ENCODE measurements at regions not wholly inside any gene's neighbourhood (a gene's known extent, or its start where the extent isn't known, plus 50 kb on each side); places are given as distances from the start of the nearest gene placed in this dataset.
A peak's percentile ranks its signal among the peaks of the same experiment; 100 is the strongest.

DNA sequence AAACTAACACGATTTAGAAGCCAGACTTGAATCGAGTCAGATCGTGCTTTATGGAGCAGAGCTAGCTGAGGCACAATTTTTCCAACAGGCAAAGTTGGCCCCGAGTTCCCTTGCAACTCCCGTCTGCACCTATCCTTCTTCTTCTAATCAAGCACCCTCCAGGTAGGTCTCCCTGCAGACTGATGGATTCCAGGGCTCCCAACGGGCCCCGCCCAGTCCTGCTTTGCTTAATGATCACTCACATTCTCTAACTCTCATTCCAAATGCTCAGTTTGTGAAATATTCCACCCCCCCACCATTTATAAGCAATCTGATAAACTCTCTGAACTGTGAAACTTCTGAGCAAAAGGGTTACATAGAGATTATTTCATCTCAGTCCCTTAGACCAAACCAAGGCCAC lies 119.6 kb downstream of the SLC30A10 start:
- H2AFZ ChIP-seq (ENCODE audit: low read length) = no peak overlapping the region
- TF ChIP-seq, protein P1, sequence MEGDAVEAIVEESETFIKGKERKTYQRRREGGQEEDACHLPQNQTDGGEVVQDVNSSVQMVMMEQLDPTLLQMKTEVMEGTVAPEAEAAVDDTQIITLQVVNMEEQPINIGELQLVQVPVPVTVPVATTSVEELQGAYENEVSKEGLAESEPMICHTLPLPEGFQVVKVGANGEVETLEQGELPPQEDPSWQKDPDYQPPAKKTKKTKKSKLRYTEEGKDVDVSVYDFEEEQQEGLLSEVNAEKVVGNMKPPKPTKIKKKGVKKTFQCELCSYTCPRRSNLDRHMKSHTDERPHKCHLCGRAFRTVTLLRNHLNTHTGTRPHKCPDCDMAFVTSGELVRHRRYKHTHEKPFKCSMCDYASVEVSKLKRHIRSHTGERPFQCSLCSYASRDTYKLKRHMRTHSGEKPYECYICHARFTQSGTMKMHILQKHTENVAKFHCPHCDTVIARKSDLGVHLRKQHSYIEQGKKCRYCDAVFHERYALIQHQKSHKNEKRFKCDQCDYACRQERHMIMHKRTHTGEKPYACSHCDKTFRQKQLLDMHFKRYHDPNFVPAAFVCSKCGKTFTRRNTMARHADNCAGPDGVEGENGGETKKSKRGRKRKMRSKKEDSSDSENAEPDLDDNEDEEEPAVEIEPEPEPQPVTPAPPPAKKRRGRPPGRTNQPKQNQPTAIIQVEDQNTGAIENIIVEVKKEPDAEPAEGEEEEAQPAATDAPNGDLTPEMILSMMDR (conservative IDR thresholded peaks at IDR 0.05 in 1 of 2, IDR thresholded peaks at IDR 0.05 in 1 of 2; ENCODE audit: low read depth in 1 of 2, low read length in 2 of 2) = no peak
- no peak for TF ChIP-seq EZH2 (IDR thresholded peaks at IDR 0.05; ENCODE audit: low read length, missing control alignments)
- no peaks in the 10 kb centered on the region for H3K4me1 ChIP-seq (ENCODE audit: control insufficient read depth, extremely low read depth, insufficient read depth, low read length)
- no peak overlapping the region for H3K4me2 ChIP-seq (ENCODE audit: extremely low read depth, insufficient read depth, low read length)
- H3K9me3 ChIP-seq (ENCODE audit: control insufficient read depth, insufficient read depth, low read depth, low read length) = no peaks in the 10 kb centered on the region
- DNase-seq (ENCODE audit: low read depth in 2 of 2) = no peak
- H3K27ac ChIP-seq (ENCODE audit: insufficient read depth, low read length) = no peak overlapping the region
- peaks cover 3% of the 10 kb centered on the region for H3K27me3 ChIP-seq (ENCODE audit: control insufficient read depth, insufficient read depth, low read length)
- no peak overlapping the region for H3K4me3 ChIP-seq (replicated peaks in 1 of 4; ENCODE audit: control extremely low read depth in 1 of 4, insufficient read depth in 1 of 4, low read depth in 3 of 4, low read length in 4 of 4)
- H4K20me1 ChIP-seq (ENCODE audit: control insufficient read depth, extremely low read depth, insufficient read depth, low read length) = no peaks in the 10 kb centered on the region
- no peaks in the 10 kb centered on the region for H3K79me2 ChIP-seq (ENCODE audit: control insufficient read depth, insufficient read depth, low read length)
- H3K36me3 ChIP-seq (ENCODE audit: control insufficient read depth, insufficient read depth, low read length) = no peaks in the 10 kb centered on the region
- no peak overlapping the region for H3K9ac ChIP-seq (ENCODE audit: insufficient read depth, low read length)

DNA sequence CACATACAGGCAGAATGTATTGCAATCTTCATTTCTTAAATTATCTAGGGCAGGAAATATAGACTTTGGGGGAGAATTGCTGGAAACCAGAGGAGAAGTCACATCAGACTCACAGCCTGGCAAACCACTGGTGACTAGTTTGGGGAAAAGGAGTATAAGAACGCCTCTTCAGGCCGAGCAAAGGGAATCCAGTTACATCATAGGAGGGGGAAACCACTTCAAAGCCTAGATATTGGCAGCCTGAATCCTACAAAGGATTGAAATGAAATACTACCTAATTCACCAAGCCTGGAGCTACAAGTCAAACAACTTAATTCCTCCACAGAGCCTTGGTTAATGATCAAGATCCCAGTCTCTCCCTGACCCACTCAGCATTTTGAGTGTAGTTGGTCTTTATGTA lies 121.7 kb downstream of the SLC30A10 start:
- Histone ChIP-seq H3K36me3 (ENCODE audit: control insufficient read depth, insufficient read depth, low read length) (no peaks in the 10 kb centered on the region), H3K79me2 (ENCODE audit: control insufficient read depth, insufficient read depth, low read length) (no peaks in the 10 kb centered on the region), H3K4me2 (ENCODE audit: extremely low read depth, insufficient read depth, low read length) (no peak overlapping the region), H2AFZ (ENCODE audit: low read length) (no peak overlapping the region), H3K9me3 (ENCODE audit: control insufficient read depth, insufficient read depth, low read depth, low read length) (no peaks in the 10 kb centered on the region), H3K4me3 (replicated peaks in 1 of 4; ENCODE audit: control extremely low read depth in 1 of 4, insufficient read depth in 1 of 4, low read depth in 3 of 4, low read length in 4 of 4) (no peak overlapping the region), H3K27ac (ENCODE audit: insufficient read depth, low read length) (no peak overlapping the region), H3K4me1 (ENCODE audit: control insufficient read depth, extremely low read depth, insufficient read depth, low read length) (no peaks in the 10 kb centered on the region), H3K9ac (ENCODE audit: insufficient read depth, low read length) (no peak overlapping the region), H3K27me3 (ENCODE audit: control insufficient read depth, insufficient read depth, low read length) (no peaks in the 10 kb centered on the region), H4K20me1 (ENCODE audit: control insufficient read depth, extremely low read depth, insufficient read depth, low read length) (no peaks in the 10 kb centered on the region)
- TF ChIP-seq, protein P1 (conservative IDR thresholded peaks at IDR 0.05 in 1 of 2, IDR thresholded peaks at IDR 0.05 in 1 of 2; ENCODE audit: low read depth in 1 of 2, low read length in 2 of 2) = no peak
- peak in 1 of 2 donors; percentile 80 for DNase-seq (ENCODE audit: low read depth in 2 of 2)

DNA sequence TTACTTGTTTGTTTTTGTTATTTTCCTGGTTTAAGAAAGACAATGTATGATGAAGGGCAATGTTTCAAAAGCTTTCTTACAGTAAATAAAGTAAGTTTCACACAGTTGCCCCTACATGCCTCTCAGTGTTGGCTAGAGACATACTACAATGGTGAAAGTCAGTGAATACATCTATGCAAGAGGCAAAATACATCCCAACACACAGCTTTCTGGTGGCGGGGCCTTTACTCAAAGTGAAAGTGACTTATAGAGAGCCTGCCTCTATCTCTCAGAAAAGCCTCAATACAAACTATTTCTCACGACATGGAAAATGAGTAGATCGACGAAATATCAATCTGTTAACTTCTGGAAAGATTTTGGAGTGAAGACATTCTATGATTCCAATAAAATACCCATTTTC lies 122.3 kb downstream of the SLC30A10 start:
- H3K9me3 ChIP-seq (ENCODE audit: control insufficient read depth, insufficient read depth, low read depth, low read length) = no peaks in the 10 kb centered on the region
- no peak overlapping the region for H3K4me2 ChIP-seq (ENCODE audit: extremely low read depth, insufficient read depth, low read length)
- H3K36me3 ChIP-seq (ENCODE audit: control insufficient read depth, insufficient read depth, low read length) = no peaks in the 10 kb centered on the region
- no peaks in the 10 kb centered on the region for H3K4me1 ChIP-seq (ENCODE audit: control insufficient read depth, extremely low read depth, insufficient read depth, low read length)
- no peaks in the 10 kb centered on the region for H3K79me2 ChIP-seq (ENCODE audit: control insufficient read depth, insufficient read depth, low read length)
- no peak overlapping the region for H3K27ac ChIP-seq (ENCODE audit: insufficient read depth, low read length)
- H3K9ac ChIP-seq (ENCODE audit: insufficient read depth, low read length) = no peak overlapping the region
- H2AFZ ChIP-seq (ENCODE audit: low read length) = no peak overlapping the region
- H4K20me1 ChIP-seq (ENCODE audit: control insufficient read depth, extremely low read depth, insufficient read depth, low read length) = no peaks in the 10 kb centered on the region
- no peaks in the 10 kb centered on the region for H3K27me3 ChIP-seq (ENCODE audit: control insufficient read depth, insufficient read depth, low read length)
- TF ChIP-seq, protein P1 (conservative IDR thresholded peaks at IDR 0.05 in 1 of 2, IDR thresholded peaks at IDR 0.05 in 1 of 2; ENCODE audit: low read depth in 1 of 2, low read length in 2 of 2) = no peak
- TF ChIP-seq EZH2 (IDR thresholded peaks at IDR 0.05; ENCODE audit: low read length, missing control alignments) = no peak
- no peak overlapping the region for H3K4me3 ChIP-seq (replicated peaks in 1 of 4; ENCODE audit: control extremely low read depth in 1 of 4, insufficient read depth in 1 of 4, low read depth in 3 of 4, low read length in 4 of 4)
- DNase-seq (ENCODE audit: low read depth in 2 of 2) = no peak
